Nephron (organoid): ENCODE measurements at regions not wholly inside any gene's neighbourhood (a gene's known extent, or its start where the extent isn't known, plus 50 kb on each side); places are given as distances from the start of the nearest gene placed in this dataset.

ENCODE experiments used
- H3K27ac Mint-ChIP-seq, 3 experiments: 2 replicates each; pipeline ENCODE4 v1.8.0; 2020; ENCODE audit warnings: mixed read lengths in 3 of 3, mild to moderate bottlenecking in 2 of 3, moderate library complexity in 1 of 3
- H3K27me3 Mint-ChIP-seq: 2 replicates; pipeline ENCODE4 v1.8.0; 2021; ENCODE audit warnings: low read depth, mild to moderate bottlenecking, moderate library complexity, mixed read lengths
- H3K36me3 Mint-ChIP-seq: 2 replicates; pipeline ENCODE4 v1.8.0; 2020; ENCODE audit warnings: low read depth, mixed read lengths
- H3K4me1 Mint-ChIP-seq: 2 replicates; pipeline ENCODE4 v1.8.0; 2020; ENCODE audit warnings: mixed read lengths
- H3K4me3 Mint-ChIP-seq, 3 experiments: 2 replicates each; pipeline ENCODE4 v1.8.0; 2020; ENCODE audit warnings: mild to moderate bottlenecking in 3 of 3, mixed read lengths in 3 of 3, moderate library complexity in 2 of 3
- H3K9me3 Mint-ChIP-seq: 2 replicates; pipeline ENCODE4 v1.8.0; 2020; ENCODE audit warnings: mixed read lengths
- CTCF ChIP-seq, 3 experiments: fragments of 200-600 bp; sonication (generic); IDR thresholded peaks; one replicate each; pipeline ENCODE4 v1.5.0; 2021; ENCODE audit warnings: antibody characterized with exemption in 3 of 3; ENCODE audit not compliant: unreplicated experiment in 3 of 3

- Mint-ChIP-seq H3K36me3 (no peaks in the 10 kb centered on the region), H3K27ac (no peak overlapping the region), H3K9me3 (no peaks in the 10 kb centered on the region)
Measured at GRCh38 chr3:18623220-18623619, 198.1 kb upstream of the SATB1 start.

GRCh38 chr3:18618723-18619122 lies 193.6 kb upstream of the SATB1 start:
- no peaks in the 10 kb centered on the region for H3K9me3 Mint-ChIP-seq
- no peak overlapping the region for H3K27ac Mint-ChIP-seq
- no peak for TF ChIP-seq CTCF (IDR thresholded peaks at IDR 0.05; ENCODE audit: unreplicated experiment in 3 of 3)
- H3K4me3 Mint-ChIP-seq: no peak overlapping the region
- no peaks in the 10 kb centered on the region for H3K36me3 Mint-ChIP-seq
- no peaks in the 10 kb centered on the region for H3K27me3 Mint-ChIP-seq
- no peaks in the 10 kb centered on the region for H3K4me1 Mint-ChIP-seq

More at GRCh38 chr3:18623220-18623619, 198.1 kb upstream of the SATB1 start:
- no peak for TF ChIP-seq CTCF (IDR thresholded peaks at IDR 0.05; ENCODE audit: unreplicated experiment in 3 of 3)
- H3K4me3 Mint-ChIP-seq: no peak overlapping the region
- H3K27me3 Mint-ChIP-seq: no peaks in the 10 kb centered on the region
- no peaks in the 10 kb centered on the region for H3K4me1 Mint-ChIP-seq

GRCh38 chr3:18611991-18612390 lies 186.9 kb upstream of the SATB1 start:
- Mint-ChIP-seq H3K27me3 (peaks cover 5% of the 10 kb centered on the region), H3K9me3 (peaks cover 6% of the 10 kb centered on the region), H3K36me3 (no peaks in the 10 kb centered on the region), H3K4me3 (no peak overlapping the region), H3K4me1 (no peaks in the 10 kb centered on the region), H3K27ac (no peak overlapping the region)
- no peak for TF ChIP-seq CTCF (IDR thresholded peaks at IDR 0.05; ENCODE audit: unreplicated experiment in 3 of 3)

- H3K4me3 Mint-ChIP-seq: no peak overlapping the region
- peaks cover 5% of the 10 kb centered on the region for H3K27me3 Mint-ChIP-seq
- H3K9me3 Mint-ChIP-seq: peaks cover 6% of the 10 kb centered on the region
- no peak overlapping the region for H3K27ac Mint-ChIP-seq
- no peak for TF ChIP-seq CTCF (IDR thresholded peaks at IDR 0.05; ENCODE audit: unreplicated experiment in 3 of 3)
- no peaks in the 10 kb centered on the region for H3K4me1 Mint-ChIP-seq
- H3K36me3 Mint-ChIP-seq: no peaks in the 10 kb centered on the region
Measured at GRCh38 chr3:18609187-18609586, 184.0 kb upstream of the SATB1 start.

- H3K4me1 Mint-ChIP-seq: no peaks in the 10 kb centered on the region
- H3K4me3 Mint-ChIP-seq: no peak overlapping the region
- H3K27ac Mint-ChIP-seq: no peak overlapping the region
- H3K36me3 Mint-ChIP-seq: no peaks in the 10 kb centered on the region
- H3K27me3 Mint-ChIP-seq: no peaks in the 10 kb centered on the region
- H3K9me3 Mint-ChIP-seq: peaks cover 11% of the 10 kb centered on the region
- TF ChIP-seq CTCF (IDR thresholded peaks at IDR 0.05; ENCODE audit: unreplicated experiment in 3 of 3): no peak
Measured at GRCh38 chr3:18597919-18598318, 172.8 kb upstream of the SATB1 start.

- H3K36me3 Mint-ChIP-seq: no peaks in the 10 kb centered on the region
Measured at GRCh38 chr3:18593231-18593630, 168.1 kb upstream of the SATB1 start.

More at GRCh38 chr3:18593231-18593630, 168.1 kb upstream of the SATB1 start:
- Mint-ChIP-seq H3K4me3 (no peak overlapping the region), H3K27me3 (no peaks in the 10 kb centered on the region), H3K9me3 (peaks cover 3% of the 10 kb centered on the region), H3K4me1 (no peaks in the 10 kb centered on the region), H3K27ac (no peak overlapping the region)
- TF ChIP-seq CTCF (IDR thresholded peaks at IDR 0.05; ENCODE audit: unreplicated experiment in 3 of 3): no peak
